DND-41 (cell line): ENCODE measurements at regions not wholly inside any gene's neighbourhood (a gene's known extent, or its start where the extent isn't known, plus 50 kb on each side); places are given as distances from the start of the nearest gene placed in this dataset.

Experiments used
- CTCF ChIP-seq: IDR thresholded peaks from 2 replicates; pipeline ENCODE4 v1.5.1; 2012; ENCODE audit warnings: borderline replicate concordance, low read length, moderate library complexity, mild to moderate bottlenecking; ENCODE audit not compliant: poor library complexity, severe bottlenecking; ENCODE audit errors: extremely low read depth
- EZH2 ChIP-seq: IDR thresholded peaks from 3 replicates; pipeline ENCODE4 v1.6.1; 2012; ENCODE audit warnings: borderline replicate concordance, low read depth, mild to moderate bottlenecking, moderate library complexity, low read length, inconsistent platforms; ENCODE audit not compliant: severe bottlenecking

DNA sequence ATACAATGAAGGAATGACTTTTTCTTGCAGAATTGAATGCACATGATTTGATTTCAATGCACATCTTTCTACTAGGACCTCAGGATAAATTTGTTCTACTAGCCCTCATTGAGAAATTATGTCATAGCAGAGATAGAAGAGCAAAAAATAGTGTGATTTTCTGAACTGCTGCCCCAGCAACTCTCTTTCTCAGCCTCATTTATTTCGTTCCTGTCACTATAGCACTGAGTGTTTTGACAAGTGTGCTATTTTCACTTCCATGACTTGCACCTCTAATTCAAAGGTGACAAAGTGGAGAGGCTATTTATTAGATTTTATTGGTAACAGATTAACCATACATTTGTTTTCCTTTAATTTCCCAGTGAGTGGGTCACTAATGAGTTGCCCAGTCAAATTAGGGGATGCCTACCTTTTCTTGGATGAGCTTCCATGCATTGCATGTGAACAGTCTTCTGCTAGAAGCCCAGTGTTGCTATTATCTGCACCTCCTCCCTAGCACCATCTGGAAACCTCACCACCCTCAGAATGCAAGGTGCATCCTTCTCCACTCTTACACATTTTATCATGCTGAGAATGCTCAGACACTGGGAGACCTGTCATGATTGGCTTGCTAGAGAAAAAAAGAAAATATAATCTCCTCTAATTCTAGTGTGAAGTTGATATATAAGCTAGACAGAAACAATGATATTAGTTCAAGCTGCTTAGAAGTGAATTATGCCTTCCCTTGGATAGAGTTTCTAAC lies 119.6 kb upstream of the CTTNBP2 start:
- TF ChIP-seq EZH2 (no peak), CTCF (no peak)
